ENCODE measurements at regions not wholly inside any gene's neighbourhood (a gene's known extent, or its start where the extent isn't known, plus 50 kb on each side); places are given as distances from the start of the nearest gene placed in this dataset.

DNA sequence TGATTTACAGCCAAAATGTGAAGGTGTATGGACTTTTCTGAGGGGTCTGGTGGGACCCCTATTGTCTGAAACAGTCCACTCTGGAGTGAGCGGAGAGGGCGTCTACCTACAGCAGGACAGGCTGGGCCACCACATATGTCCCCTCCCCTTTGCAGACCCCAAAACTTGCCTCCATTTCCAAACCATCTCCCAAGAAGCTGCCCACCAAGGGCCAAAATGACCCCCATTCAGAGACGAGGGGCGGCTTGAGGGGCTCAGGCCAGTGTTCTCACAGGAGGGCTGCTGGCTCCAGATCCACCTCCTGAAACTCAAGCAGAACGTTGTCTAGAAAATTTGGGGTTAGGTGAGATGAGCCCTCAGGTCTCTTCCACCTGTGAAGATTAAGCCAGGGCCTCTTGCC, 161.1 kb upstream of the SALL3 start:
- Histone ChIP-seq H3K36me3 (replicated peaks; ENCODE audit: low read depth, low read length) (no peaks in the 10 kb centered on the region), H4K20me1 (ENCODE audit: insufficient read depth, low read length) (no peaks in the 10 kb centered on the region), H3K4me3 (ENCODE audit: low read length) (no peak overlapping the region), H3K79me2 (ENCODE audit: low read length) (no peaks in the 10 kb centered on the region), H3K9ac (ENCODE audit: low read length) (no peak overlapping the region), H3K27ac (ENCODE audit: low read length) (no peak overlapping the region), H2AFZ (ENCODE audit: low read depth, low read length) (no peak overlapping the region), H3K4me2 (ENCODE audit: low read length) (no peak overlapping the region), H3K4me1 (ENCODE audit: low read length) (no peaks in the 10 kb centered on the region), H3K9me3 (ENCODE audit: insufficient read depth, low read length) (no peaks in the 10 kb centered on the region), H3K27me3 (ENCODE audit: low read depth, low read length) (0 out of 2 replicates have a peak, but pooled peaks cover 4% of the 10 kb centered on the region)
- TF ChIP-seq EZH2phosphoT487 (IDR thresholded peaks at IDR 0.05; ENCODE audit: low read depth), result no peak
- TF ChIP-seq, protein P1, sequence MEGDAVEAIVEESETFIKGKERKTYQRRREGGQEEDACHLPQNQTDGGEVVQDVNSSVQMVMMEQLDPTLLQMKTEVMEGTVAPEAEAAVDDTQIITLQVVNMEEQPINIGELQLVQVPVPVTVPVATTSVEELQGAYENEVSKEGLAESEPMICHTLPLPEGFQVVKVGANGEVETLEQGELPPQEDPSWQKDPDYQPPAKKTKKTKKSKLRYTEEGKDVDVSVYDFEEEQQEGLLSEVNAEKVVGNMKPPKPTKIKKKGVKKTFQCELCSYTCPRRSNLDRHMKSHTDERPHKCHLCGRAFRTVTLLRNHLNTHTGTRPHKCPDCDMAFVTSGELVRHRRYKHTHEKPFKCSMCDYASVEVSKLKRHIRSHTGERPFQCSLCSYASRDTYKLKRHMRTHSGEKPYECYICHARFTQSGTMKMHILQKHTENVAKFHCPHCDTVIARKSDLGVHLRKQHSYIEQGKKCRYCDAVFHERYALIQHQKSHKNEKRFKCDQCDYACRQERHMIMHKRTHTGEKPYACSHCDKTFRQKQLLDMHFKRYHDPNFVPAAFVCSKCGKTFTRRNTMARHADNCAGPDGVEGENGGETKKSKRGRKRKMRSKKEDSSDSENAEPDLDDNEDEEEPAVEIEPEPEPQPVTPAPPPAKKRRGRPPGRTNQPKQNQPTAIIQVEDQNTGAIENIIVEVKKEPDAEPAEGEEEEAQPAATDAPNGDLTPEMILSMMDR (IDR thresholded peaks at IDR 0.05; ENCODE audit: low read depth, low read length), result no peak

DNA sequence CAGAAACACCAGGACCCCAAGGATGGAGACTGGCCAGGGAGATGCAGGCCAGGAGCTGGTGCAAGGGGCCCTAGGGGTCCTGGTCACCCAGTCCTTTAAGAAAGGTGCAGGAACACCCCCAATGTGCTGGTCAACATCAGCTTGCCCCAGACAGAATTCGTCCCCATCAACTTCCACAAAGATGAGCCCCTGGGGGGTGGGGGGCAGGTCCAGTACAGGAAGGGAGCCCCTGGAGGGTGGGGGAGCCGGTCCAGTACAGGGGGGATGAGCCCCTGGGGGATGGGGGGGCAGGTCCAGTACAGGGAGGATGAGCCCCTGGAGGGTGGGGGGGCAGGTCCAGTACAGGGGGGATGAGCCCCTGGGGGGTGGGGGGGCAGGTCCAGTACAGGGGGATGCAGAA, 160.7 kb upstream of the SALL3 start:
- no peaks in the 10 kb centered on the region for H4K20me1 ChIP-seq (ENCODE audit: insufficient read depth, low read length)
- no peak overlapping the region for H3K9ac ChIP-seq (ENCODE audit: low read length)
- no peaks in the 10 kb centered on the region for H3K4me1 ChIP-seq (ENCODE audit: low read length)
- H2AFZ ChIP-seq (ENCODE audit: low read depth, low read length), result no peak overlapping the region
- H3K4me3 ChIP-seq (ENCODE audit: low read length), result no peak overlapping the region
- TF ChIP-seq EZH2phosphoT487 (IDR thresholded peaks at IDR 0.05; ENCODE audit: low read depth), result no peak
- TF ChIP-seq, protein P1 (IDR thresholded peaks at IDR 0.05; ENCODE audit: low read depth, low read length), result no peak
- H3K4me2 ChIP-seq (ENCODE audit: low read length), result no peak overlapping the region
- H3K27ac ChIP-seq (ENCODE audit: low read length), result no peak overlapping the region
- 0 out of 2 replicates have a peak, but pooled peaks cover 4% of the 10 kb centered on the region for H3K27me3 ChIP-seq (ENCODE audit: low read depth, low read length)
- no peaks in the 10 kb centered on the region for H3K79me2 ChIP-seq (ENCODE audit: low read length)
- H3K9me3 ChIP-seq (ENCODE audit: insufficient read depth, low read length), result no peaks in the 10 kb centered on the region
- H3K36me3 ChIP-seq (replicated peaks; ENCODE audit: low read depth, low read length), result no peaks in the 10 kb centered on the region

DNA sequence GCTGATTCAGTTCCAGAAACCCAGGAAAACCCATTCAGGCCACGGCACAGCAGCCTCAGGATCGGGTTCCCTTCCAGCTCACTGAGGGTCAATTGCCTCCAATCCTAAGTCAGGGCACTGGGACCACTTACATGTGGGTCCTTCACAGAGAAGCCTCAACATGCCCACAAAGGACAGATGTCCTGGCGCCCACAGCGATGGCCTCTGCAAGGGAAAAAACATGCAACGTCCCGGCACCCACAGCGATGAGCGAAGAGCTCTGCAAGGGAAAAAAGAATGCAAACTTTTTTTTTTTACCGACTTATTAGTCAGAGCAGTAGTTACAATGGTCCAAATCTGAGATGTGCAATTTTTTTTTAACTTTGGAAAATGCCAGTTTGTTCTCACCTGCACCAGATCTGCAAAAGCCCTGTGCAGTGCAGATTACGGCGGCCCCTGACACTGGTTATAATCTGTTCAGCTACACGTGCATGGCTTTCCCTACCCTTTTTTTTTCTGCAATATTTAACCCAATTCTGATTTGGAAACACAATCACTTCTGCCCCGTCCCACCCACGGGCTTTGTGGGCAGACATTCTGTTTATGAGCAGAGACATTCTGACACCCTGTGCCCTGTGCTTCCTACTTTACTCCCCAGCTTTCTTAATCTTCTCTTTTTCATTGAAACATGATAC, 159.3 kb upstream of the SALL3 start:
- no peaks in the 10 kb centered on the region for H3K9me3 ChIP-seq (ENCODE audit: insufficient read depth, low read length)
- H3K4me2 ChIP-seq (ENCODE audit: low read length), result no peak overlapping the region
- H3K4me1 ChIP-seq (ENCODE audit: low read length), result no peaks in the 10 kb centered on the region
- no peaks in the 10 kb centered on the region for H3K36me3 ChIP-seq (replicated peaks; ENCODE audit: low read depth, low read length)
- TF ChIP-seq EZH2phosphoT487 (IDR thresholded peaks at IDR 0.05; ENCODE audit: low read depth), result no peak
- TF ChIP-seq, protein P1 (IDR thresholded peaks at IDR 0.05; ENCODE audit: low read depth, low read length), result no peak
- H3K27me3 ChIP-seq (ENCODE audit: low read depth, low read length), result 0 out of 2 replicates have a peak, but pooled peaks cover 4% of the 10 kb centered on the region
- no peak overlapping the region for H3K4me3 ChIP-seq (ENCODE audit: low read length)
- no peak overlapping the region for H2AFZ ChIP-seq (ENCODE audit: low read depth, low read length)
- no peaks in the 10 kb centered on the region for H4K20me1 ChIP-seq (ENCODE audit: insufficient read depth, low read length)
- H3K79me2 ChIP-seq (ENCODE audit: low read length), result no peaks in the 10 kb centered on the region
- no peak overlapping the region for H3K9ac ChIP-seq (ENCODE audit: low read length)
- H3K27ac ChIP-seq (ENCODE audit: low read length), result no peak overlapping the region

DNA sequence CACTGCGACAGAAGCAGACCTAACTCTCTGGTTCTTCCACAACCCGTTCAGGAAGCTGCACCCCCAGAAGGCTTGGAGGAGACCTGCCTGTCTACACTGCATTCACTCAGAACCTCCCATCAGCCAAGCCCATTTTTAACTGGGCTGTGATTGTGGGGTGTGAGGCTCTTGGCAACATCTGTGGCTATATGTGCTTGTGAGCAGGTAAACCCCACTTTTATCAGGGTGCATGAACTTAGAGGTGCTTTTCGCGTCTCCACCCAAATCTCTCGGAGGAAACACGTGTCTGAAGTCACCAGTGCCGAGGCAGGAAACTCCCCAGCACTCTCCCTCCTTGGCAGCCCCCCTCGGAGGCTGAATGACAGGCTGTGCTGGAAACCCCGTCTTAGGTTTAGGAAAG, 158.2 kb upstream of the SALL3 start:
- H3K4me3 ChIP-seq (ENCODE audit: low read length), result no peak overlapping the region
- H3K79me2 ChIP-seq (ENCODE audit: low read length), result no peaks in the 10 kb centered on the region
- H3K36me3 ChIP-seq (replicated peaks; ENCODE audit: low read depth, low read length), result no peaks in the 10 kb centered on the region
- no peak overlapping the region for H3K4me2 ChIP-seq (ENCODE audit: low read length)
- no peaks in the 10 kb centered on the region for H4K20me1 ChIP-seq (ENCODE audit: insufficient read depth, low read length)
- no peak overlapping the region for H3K27ac ChIP-seq (ENCODE audit: low read length)
- H2AFZ ChIP-seq (ENCODE audit: low read depth, low read length), result no peak overlapping the region; the same call in 1 of the 2 replicates
- H3K9me3 ChIP-seq (ENCODE audit: insufficient read depth, low read length), result no peaks in the 10 kb centered on the region
- no peaks in the 10 kb centered on the region for H3K4me1 ChIP-seq (ENCODE audit: low read length)
- H3K9ac ChIP-seq (ENCODE audit: low read length), result no peak overlapping the region
- H3K27me3 ChIP-seq (ENCODE audit: low read depth, low read length), result 0 out of 2 replicates have a peak, but pooled peaks cover 4% of the 10 kb centered on the region
- TF ChIP-seq, protein P1 (IDR thresholded peaks at IDR 0.05; ENCODE audit: low read depth, low read length), result no peak
- no peak for TF ChIP-seq EZH2phosphoT487 (IDR thresholded peaks at IDR 0.05; ENCODE audit: low read depth)
